Middle frontal gyrus (tissue), 1 donor: ENCODE measurements at regions not wholly inside any gene's neighbourhood (a gene's known extent, or its start where the extent isn't known, plus 50 kb on each side); places are given as distances from the start of the nearest gene placed in this dataset.
"Not testable (repeated sequence)": the region's sequence is repeated elsewhere in the genome, so short reads cannot be mapped to it uniquely, and the experiment has no call there.

ENCODE experiments used
- DNase-seq: peaks from one replicate; pipeline ENCODE4 v3.0.0-alpha.2; 2015; ENCODE audit warnings: low spot score; ENCODE audit errors: extremely low spot score

DNA sequence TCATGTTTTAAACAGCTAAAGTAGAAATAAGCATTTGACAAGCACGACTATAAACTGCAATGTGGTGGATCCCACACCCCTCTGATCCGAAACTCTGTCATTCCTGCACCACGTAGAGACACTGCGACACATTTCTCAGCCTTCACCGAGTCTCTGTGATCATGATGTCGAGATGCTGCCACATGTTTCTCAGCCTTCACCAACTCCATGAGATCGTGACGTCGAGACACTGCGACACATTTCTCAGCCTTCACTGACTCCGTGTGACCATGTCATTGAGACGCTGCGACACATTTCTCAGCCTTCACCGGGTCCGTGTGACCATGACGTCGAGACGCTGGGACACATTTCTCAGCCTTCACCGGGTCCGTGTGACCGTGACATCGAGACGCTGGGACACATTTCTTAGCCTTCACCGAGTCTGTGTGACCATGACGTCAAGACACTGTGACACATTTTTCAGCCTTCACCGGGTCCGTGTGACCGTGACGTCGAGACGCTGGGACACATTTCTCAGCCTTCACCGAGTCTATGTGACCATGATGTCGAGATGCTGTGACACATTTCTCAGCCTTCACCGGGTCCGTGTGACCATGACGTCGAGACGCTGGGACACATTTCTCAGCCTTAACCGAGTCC, 143.0 kb downstream of the TTLL2 start:
- DNase-seq = no peak

DNA sequence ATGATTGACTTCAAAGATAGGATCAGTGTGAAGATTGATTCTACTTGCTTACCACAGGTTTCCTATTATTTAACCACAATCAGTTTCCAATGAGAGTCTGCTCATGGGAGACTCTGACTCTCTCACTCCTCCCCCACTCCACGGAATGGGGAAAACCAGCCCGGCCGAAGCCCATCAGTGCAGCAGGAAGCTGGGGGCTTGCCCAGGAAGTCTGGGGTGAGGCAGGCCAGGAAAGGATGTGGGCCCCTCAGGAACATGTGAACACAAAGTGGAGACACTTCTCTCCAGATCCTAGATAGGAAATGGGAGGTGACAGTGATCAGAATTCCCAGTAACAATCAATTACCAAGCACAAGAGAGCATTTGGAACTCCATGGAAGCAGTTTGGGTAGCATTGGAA, 144.2 kb downstream of the TTLL2 start:
- DNase-seq = no peak

DNA sequence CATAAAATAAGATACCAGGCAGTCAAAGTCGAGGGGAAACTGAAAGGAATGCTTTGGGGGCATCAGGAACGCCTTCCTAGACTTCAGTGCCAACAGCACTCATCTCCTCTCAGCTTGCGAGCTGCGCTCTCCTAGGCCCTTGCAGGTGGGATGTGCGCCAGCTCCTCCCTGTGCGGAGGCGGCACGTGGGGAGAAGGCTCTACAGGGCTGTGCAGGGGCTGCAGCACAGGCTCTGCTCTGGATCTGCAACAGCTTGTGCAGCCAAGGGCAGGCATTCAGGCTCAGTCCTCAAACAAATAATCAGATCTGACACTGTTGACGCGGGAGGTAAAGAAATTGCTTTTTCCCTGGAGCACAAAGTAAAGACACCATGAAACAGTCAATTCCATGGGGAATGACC, 144.8 kb downstream of the TTLL2 start:
- no peak for DNase-seq

DNA sequence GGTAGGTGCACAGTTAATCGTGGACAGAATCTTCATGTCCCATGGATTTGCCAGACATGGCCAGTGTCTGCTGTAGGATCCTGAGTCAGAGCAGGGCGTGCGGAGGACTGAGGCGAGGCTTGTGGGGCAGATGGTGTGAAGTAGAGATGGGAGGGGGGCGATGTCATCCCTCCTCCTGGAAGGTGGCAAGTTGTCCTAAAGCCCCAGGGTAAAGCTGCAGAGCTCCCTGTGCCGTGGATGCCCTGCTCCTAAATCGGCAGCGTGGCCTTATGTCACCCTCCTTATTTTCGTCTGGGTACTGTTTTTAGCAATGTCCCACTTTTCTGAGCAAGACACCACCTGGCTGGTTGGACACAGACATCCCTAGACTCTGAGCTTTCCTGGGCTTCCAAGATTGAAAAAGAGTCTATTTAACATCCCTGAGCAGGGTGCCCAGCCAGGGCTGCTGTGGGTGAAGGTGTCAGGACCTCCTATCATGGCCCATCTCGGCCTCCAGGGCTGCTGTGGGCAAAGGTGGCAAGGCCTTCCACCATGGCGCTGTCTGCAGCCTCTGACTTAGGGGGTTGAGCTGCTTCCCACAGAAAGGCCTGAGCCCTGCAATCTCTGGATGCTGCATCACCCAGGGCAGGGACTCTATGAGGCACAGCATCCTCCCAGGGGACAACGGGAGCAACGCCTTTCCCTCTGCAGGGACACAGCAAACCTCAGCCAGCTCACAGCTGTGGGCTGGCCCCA, 145.4 kb downstream of the TTLL2 start:
- DNase-seq = no peak

DNA sequence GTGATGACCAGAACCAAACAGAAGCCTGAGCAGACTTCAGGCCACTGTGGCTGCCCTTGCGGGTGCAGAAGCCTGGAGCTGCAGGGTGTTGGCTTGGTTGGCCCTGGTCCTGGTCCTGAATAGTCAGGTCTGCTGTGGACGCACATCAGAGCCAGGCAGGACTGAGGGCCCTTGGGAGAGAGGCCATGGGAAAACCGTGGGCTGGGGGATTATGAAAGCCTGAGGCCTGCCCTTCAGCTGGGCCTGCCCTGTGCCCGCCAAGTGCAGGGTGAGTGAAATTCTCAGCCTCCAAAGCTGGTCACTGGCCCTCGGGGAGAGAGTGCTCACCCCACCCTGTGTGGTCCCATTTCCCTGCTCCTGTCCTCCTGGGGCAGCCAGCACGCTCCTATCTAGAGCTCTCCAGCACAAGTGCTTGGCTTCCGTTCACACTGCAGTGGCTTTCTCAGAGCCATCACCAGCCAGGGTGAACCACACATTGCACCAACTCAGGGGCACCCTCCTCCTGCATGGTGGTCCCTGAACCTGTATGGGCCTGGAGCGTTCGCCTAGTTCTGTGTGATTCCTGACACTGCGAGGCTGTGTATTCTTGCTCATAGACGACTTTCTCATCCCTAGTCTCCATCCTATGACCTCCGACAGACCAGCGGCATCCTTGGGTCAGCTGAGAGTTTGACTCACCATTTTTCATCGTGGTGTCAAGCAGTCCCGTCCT, 146.1 kb downstream of the TTLL2 start:
- DNase-seq = no peak

DNA sequence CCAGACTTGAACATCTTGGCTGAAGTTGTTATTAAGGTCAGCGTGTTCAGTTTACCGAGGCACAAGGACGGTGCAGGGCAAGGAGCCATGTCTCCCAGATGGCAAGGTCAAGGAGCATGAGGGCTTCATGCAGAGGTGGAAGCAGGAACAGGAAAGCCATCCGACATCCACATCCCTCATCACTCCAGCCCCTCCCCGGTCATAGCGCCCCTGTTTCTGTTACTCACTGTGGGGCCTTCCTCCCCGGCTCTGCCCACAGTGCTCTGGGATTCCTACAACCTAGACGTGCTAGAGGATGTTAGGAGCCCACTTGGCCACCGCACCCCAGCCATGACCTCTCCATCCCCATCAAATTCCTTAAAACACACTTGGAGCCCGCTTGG, 146.7 kb downstream of the TTLL2 start:
- DNase-seq = no peak

DNA sequence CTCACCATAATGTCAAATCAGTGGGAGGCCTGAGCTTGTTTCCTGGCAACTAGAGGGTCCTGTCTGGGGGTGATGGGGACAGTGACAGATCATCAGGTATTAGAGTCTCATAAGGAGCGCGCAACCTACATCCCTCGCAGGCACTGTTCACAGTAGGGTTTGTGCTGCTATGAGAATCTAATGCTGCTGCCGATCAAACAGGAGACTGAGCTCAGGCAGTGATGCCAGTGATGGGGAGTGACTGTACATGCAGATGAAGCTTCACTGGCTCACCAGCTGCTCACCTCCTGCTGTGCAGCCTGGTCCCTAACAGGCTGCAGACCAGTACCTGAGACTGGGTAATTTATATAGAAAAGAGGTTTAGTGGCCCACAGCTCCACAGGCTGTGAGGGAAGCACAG, 147.3 kb downstream of the TTLL2 start:
- no peak for DNase-seq

DNA sequence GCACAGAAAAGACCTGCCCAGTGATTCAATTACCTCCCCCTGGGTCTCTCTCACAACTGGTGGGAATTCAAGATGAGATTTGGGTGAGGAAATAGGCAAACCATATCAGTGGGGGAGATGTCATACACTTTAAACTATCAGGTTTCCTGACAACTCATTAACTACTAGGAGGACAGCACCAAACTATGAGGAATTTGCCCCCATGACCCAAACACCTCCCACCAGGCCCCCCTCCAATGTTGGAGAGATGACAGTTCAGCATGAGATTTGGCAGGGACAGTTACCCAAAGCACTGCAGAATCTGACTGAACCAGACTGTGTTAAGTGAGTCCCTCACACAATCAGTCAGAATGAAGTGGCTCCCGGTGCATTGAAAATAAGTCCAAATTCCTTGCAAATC, 148.0 kb downstream of the TTLL2 start:
- no peak for DNase-seq

DNA sequence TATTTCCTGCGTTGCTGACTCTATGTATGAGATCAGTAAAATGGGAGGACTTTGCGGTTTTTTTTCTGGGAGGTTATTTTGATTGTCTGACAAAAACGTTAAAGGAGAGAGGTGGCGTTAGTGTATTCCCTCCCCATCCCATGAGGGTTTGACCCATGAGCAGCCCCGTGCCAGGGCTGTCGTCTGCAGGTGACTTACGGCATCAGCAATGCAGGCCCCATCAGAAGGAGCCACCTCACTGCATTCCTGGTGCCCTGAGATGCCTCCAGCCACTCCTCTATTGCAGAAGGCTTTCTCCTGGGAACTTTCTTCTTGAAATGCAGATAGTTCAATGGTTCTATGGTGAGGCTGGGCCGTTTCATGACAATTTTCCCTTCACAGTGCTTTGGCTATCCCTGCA, 149.3 kb downstream of the TTLL2 start:
- DNase-seq = no peak

DNA sequence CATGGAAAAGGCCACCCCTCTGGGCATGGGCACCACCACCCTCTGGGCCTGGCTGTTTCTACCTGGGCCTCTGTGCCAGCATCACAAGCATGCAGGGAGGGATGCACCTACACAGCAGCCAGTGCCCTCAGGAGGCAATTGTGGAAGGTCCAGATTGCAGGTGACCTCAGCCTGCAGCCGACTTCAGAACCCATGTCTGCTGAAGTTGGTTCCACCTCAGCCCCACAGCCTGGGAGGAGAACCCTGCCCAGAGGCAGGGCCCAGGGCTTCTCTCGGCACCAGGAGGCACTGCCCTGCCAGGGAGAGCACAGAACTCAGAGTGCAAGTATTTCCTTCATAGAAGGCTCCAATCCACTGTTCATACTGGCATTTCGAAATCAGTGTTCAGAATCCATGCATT, 149.8 kb downstream of the TTLL2 start:
- DNase-seq = no peak

DNA sequence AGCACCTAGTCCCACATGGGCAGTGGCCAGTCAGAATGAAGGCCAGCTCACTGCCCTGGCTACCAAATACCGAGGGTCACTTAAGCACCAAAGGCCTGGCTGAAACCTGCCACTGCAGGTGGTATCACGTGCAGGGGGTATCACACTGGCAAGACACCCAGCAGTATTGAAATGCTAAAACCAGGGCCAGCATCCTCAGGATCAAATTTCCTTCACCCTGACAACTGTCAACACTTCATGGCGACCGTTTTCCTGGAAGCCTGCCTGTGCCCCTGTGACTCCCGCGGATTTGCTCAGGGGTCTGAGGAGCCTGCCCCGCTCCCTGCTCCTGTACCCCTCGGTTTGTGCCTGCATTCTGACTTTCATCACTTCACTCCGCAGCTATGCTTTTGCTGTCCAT, 151.1 kb downstream of the TTLL2 start:
- DNase-seq = no peak

DNA sequence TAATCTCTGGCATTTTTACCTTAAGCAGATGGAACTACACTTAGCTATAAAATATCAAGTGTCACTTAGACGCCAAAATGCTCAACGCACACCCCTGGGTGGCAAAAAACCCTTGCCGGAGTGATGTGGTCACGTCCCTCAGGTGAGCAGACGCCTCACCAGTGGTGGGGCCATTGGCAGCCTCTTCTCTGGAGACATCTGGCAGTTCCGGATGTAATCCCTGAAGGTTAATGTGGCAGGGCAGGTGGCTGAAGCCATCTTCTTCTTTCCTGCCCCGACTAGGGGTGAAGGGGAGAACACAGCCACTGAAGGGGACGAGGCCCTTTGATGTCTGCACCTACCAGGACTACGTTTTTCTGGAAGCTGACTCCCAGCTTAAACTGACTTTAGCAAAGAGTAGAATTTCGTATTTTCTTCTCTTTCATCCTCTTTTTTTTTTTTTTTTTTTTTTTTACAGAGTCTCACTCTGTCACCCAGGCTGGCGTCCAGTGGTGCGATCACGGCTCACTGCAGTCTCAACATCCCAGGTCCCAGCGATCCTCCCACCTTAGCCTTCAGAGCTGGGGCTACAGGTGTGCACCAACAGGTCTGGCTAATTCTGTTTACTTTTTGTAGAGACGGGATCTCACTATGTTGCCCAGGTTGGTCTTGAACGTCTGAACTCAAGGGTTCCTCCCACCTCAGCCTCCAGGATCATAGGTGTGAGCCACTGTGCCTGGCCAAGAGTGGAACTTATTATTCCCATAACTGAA, 152.1 kb downstream of the TTLL2 start:
- no peak for DNase-seq

DNA sequence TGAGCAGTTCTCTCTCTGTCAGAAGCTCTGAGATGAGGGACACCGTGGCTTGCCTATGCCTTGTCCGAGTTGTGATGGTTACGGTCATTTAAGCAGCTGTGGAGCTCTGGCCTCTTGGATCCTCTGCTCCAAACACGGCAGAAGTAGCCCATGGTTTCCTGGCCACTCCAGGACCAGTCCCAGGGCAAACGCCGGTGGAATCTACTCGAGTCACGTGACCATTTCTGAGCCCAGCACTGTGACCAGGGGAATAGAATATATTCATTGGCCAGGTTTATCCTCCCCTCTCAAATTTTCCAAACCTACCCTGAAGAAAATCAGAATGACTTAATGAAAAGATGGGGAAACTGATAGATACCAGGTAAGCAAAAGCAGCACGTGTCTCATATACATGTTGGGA, 152.8 kb downstream of the TTLL2 start:
- DNase-seq = no peak

DNA sequence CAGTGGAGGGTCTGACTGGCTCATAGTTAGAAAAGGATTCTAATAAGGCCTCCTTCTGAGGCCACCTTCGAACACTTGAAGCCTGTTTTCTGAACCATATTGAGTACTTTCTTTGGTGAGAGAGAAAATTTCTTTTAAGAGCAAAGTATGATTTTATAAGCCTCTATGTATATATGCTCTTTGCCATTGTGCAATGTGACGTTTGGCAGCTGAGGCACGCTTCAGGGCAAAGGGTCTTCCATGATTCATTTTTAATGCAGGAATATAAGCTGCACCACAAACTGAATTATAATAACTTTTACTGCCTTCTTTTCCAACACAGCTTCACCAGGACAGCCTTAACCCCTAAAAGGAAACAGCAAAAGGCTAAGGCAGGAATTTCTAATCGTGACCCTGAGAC, 154.4 kb downstream of the TTLL2 start:
- DNase-seq = no peak

DNA sequence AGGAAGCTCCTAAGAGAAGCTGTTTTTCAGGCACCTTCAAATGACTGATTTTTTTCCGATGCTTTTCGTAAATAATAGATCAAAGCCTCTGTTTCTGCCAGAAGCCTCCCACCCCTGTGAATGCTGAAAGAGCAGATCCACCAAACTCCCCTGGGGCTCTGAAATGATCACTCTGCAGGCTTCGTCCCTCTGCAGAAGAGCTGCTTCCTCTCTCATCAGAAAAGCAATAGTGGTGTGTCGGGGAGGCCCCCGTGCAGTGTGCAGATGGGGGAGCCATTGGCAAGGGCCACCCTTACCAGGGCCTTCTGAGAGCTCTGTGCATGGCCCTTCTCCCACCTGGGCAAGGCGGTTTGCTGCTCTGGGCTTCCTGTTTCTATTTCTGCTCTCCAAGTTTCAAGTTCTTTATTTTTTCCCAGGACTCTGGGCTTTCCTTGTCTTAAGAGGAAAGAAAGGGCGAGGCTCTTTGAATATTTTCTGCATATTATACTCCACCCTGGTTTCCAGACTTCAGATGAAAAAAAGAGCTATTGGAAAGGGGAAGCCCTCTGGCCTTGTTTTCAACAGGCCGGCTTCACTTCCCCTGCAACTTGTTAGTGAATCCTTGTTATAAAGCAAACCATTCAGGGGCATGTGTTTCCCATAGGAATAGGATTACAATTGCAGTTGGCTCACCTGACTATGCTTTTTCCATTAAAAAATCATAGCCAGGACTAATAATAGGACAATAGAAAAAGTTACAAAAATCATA, 155.2 kb downstream of the TTLL2 start:
- no peak for DNase-seq

DNA sequence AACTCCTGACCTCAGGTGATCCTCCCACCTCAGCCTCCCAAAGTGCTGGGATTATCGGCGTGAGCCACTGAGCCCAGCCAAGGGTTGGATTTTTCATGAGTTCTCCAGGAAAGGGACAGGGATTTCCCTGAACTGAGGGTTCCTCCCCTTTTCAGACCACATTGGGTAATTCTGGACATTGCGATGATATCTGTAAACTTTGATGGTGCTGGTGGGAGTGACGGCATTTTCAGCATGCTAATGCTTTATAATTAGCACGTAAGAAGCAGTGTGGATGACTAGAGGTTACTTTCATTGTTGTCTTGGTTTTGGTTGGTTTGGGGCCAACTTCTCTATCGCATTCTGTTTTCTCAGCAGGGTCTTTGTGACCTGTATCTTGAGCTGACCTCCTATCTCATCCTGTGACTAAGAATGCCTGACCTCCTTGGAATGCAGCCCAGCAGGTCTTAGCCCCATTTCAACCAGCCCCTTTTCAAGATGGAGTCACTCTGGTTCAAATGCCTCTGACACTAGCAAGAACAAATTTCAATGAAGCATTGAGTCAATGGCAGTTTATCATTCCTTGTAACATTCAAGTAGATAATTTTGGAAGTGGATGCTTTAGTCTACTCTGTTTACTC, 156.5 kb downstream of the TTLL2 start:
- DNase-seq = no peak

DNA sequence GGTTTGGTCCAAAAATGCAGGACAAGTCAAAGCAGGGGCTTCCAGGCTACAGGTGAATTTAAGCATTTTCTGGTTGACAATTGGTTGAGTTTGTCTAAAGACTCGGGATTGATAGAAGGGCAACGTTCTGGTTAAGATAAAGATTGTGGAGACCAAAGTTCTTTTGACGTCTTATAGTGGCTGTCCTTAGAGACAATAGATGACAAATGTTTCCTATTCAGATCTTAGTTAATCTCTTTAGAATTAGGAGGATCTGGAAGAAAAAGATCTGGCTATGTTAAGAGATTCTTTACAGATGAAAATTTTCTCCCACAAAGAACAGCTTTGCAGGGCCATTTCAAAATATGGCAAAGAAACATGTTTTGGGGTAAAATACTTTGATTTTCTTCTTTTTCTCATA, 157.9 kb downstream of the TTLL2 start:
- not testable (repeated sequence) for DNase-seq

DNA sequence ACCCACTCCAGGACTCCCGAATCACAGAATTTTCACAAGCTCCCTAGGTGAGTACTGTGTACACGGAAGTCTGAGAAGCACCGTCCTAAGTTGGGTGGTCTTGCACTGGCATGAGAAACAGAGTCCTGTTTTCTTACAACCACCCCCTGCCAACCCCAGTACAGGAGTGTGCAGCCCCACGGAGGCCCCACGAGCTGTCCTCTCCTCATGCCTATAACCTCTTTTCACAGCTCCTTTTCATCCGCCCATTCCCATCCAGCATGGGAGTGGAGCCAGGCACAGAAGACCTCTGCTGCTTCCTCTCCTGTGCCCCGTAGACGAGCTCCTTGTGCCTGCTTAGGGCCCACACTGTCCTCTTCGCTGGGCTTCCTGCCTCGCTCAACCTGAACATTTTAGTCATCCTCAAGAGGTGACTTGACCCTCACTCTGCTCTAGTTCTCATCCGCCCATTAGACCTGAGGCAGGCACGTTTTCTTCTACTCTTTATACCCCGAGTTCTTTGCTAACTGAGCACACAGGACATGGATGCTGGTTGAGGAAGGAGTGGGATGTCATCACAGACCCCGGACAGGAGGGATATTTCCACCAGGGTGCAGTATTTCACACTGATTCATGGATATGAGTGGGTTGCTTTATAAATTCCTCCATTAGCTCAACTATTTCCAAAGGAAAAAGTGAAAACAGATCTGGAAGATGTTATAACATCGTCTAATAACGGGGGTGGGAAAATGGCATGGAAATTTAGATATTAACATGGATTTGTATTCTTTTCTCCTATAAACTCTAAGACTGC, 160.5 kb downstream of the TTLL2 start:
- DNase-seq = no peak

DNA sequence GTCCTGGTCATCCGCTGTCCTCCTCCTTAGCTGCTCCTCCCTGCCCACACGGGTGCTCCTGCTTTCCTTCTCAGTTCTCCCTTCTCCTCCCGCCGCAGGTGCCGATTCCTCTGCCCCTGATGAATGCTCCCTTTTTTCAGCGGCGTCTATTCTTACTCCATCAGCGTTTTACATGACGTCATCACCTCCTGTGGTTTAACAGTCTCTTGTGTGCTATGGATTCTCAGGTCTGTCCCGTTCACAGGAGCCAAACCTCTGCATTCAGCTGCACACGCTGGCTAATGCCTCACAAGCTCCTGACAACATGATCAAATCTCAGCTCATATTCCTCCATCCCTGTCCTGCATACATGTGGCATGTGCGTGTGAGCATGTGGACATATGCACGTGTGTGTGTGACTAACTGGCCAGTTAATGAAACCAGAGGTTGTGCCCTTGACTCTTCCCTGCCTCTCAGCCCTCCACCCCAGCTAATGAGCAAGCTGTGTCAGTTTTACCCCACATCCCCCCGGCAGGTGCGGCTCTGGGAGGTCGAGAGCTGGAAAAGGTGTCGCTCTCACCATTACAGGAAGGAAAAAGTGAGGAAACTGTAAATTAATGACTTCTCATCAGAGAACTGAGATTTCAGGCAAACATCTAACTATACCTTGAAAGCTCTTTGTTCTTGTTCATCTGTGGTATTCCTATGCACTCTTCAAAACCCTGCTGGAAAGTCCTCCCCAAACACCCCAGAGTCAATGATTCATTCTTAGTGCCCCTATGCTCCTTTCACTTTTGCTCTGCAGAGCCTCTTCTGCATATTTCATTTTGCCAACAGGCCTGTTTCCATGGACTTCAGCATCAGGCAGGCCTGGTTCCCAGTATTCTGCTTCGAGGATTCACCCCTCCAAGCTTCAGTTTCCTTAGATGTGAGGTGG, 163.1 kb downstream of the TTLL2 start:
- no peak for DNase-seq
